GM18498 (cell line): ENCODE measurements at regions not wholly inside any gene's neighbourhood (a gene's known extent, or its start where the extent isn't known, plus 50 kb on each side); places are given as distances from the start of the nearest gene placed in this dataset.

Source experiments
- ATAC-seq: cut with Tn5 transposase; IDR thresholded peaks from one replicate; pipeline ENCODE4 v1.9.1; 2021; ENCODE audit warnings: mild to moderate bottlenecking, moderate library complexity; ENCODE audit not compliant: unreplicated experiment

GRCh38 chr9:107949061-107949460 is 459.5 kb upstream of the KLF4 start:
- ATAC-seq = no peak

- ATAC-seq = no peak
These were observed 459.0 kb upstream of the KLF4 start for GRCh38 chr9:107948601-107949000.

GRCh38 chr9:107948086-107948485 is 458.5 kb upstream of the KLF4 start:
- ATAC-seq = no peak

- ATAC-seq = no peak
These were observed 457.0 kb upstream of the KLF4 start for GRCh38 chr9:107946364-107947141.

- ATAC-seq = no peak
These were observed 456.4 kb upstream of the KLF4 start for GRCh38 chr9:107945961-107946360.

- ATAC-seq = no peak
These were observed 455.9 kb upstream of the KLF4 start for GRCh38 chr9:107945493-107945892.

- ATAC-seq = no peak
These were observed 454.8 kb upstream of the KLF4 start for GRCh38 chr9:107944387-107944786.

- no peak for ATAC-seq
These were observed 454.3 kb upstream of the KLF4 start for GRCh38 chr9:107943901-107944300.

- ATAC-seq = no peak
These were observed 453.3 kb upstream of the KLF4 start for GRCh38 chr9:107942856-107943255.

GRCh38 chr9:107942291-107942690 is 452.7 kb upstream of the KLF4 start:
- no peak for ATAC-seq

GRCh38 chr9:107940616-107941595 is 451.3 kb upstream of the KLF4 start:
- ATAC-seq = no peak

- no peak for ATAC-seq
These were observed 449.3 kb upstream of the KLF4 start for GRCh38 chr9:107938801-107939386.

- no peak for ATAC-seq
These were observed 446.4 kb upstream of the KLF4 start for GRCh38 chr9:107935931-107936330.

GRCh38 chr9:107933516-107933915 is 443.9 kb upstream of the KLF4 start:
- ATAC-seq = no peak

GRCh38 chr9:107933097-107933496 is 443.5 kb upstream of the KLF4 start:
- ATAC-seq = no peak

GRCh38 chr9:107932601-107933000 is 443.0 kb upstream of the KLF4 start:
- no peak for ATAC-seq

GRCh38 chr9:107932046-107932445 is 442.5 kb upstream of the KLF4 start:
- no peak for ATAC-seq

GRCh38 chr9:107931071-107931715 is 441.6 kb upstream of the KLF4 start:
- ATAC-seq = no peak

GRCh38 chr9:107929443-107929842 is 439.9 kb upstream of the KLF4 start:
- no peak for ATAC-seq

GRCh38 chr9:107928701-107929371 is 439.3 kb upstream of the KLF4 start:
- no peak for ATAC-seq
